Calu3 (cell line): ENCODE measurements at regions not wholly inside any gene's neighbourhood (a gene's known extent, or its start where the extent isn't known, plus 50 kb on each side); places are given as distances from the start of the nearest gene placed in this dataset.

Experiments used
- BruUV-seq: library from RNA; stranded (reverse); fragments of 400-500 nt; replicated peaks from 2 replicates; lab custom pipeline; 2021; lab: Mats Ljungman, UMichigan
- CTCF ChIA-PET: fragments of 300-600 bp; sonication (Branson Sonifier 250); formaldehyde crosslinking; loops from one replicate; lab custom pipeline; 2022; ENCODE audit warnings: antibody characterized with exemption; lab: Charles Lee
- DNase-seq: peaks from one replicate; pipeline ENCODE4 v3.0.0; 2022
- H3K27ac Mint-ChIP-seq: one replicate; pipeline ENCODE4 v1.8.0; 2022; ENCODE audit warnings: mixed read lengths; ENCODE audit not compliant: unreplicated experiment
- H3K27me3 Mint-ChIP-seq: one replicate; pipeline ENCODE4 v1.8.0; 2022; ENCODE audit warnings: mixed read lengths; ENCODE audit not compliant: unreplicated experiment
- H3K36me3 Mint-ChIP-seq: one replicate; pipeline ENCODE4 v1.8.0; 2022; ENCODE audit warnings: mild to moderate bottlenecking, moderate library complexity, mixed read lengths; ENCODE audit not compliant: insufficient read depth, unreplicated experiment
- H3K4me1 Mint-ChIP-seq: one replicate; pipeline ENCODE4 v1.8.0; 2022; ENCODE audit warnings: mild to moderate bottlenecking, low read depth, mixed read lengths; ENCODE audit not compliant: unreplicated experiment
- H3K4me3 Mint-ChIP-seq: one replicate; pipeline ENCODE4 v1.8.0; 2022; ENCODE audit warnings: mild to moderate bottlenecking, low read depth, moderate library complexity, mixed read lengths; ENCODE audit not compliant: unreplicated experiment
- H3K9me3 Mint-ChIP-seq: one replicate; pipeline ENCODE4 v1.8.0; 2022; ENCODE audit warnings: low read depth, mixed read lengths; ENCODE audit not compliant: unreplicated experiment
- CTCF ChIP-seq: fragments of 200-600 bp; IDR thresholded peaks from one replicate; pipeline ENCODE4 v1.8.0; 2022; ENCODE audit warnings: antibody characterized with exemption; ENCODE audit not compliant: unreplicated experiment
- intact Hi-C: fragments of 100-400 bp; cut with micrococcal nuclease; formaldehyde crosslinking; loops from one replicate; pipeline ENCODE4 v1.10.0; 2022; ENCODE audit not compliant: unreplicated experiment

GRCh38 chr9:101791938-101792337 lies 53.5 kb upstream of the GRIN3A start:
- intact Hi-C loops = loop anchor here (10.0 kb wide), 1 partner anchor 183 kb away; no protein-coding TSS in a partner anchor
- Mint-ChIP-seq H3K4me3 (no peak overlapping the region), H3K36me3 (no peaks in the 10 kb centered on the region), H3K4me1 (no peaks in the 10 kb centered on the region), H3K27me3 (no peaks in the 10 kb centered on the region), H3K9me3 (no peaks in the 10 kb centered on the region), H3K27ac (no peak overlapping the region)
- TF ChIP-seq CTCF = peak; percentile 21
- BruUV-seq = no TSS peak
- peak; percentile 53 for DNase-seq
- CTCF ChIA-PET = interaction anchor here (0.6 kb wide), 1 partner anchor 90 kb away, joined by 3 read pairs; no protein-coding TSS in a partner anchor

GRCh38 chr9:101791533-101791932 lies 53.1 kb upstream of the GRIN3A start:
- CTCF ChIA-PET = interaction anchor here (0.6 kb wide), 1 partner anchor 90 kb away, joined by 3 read pairs; no protein-coding TSS in a partner anchor
- BruUV-seq = no TSS peak
- no peak for TF ChIP-seq CTCF
- intact Hi-C loops = loop anchor here (10.0 kb wide), 1 partner anchor 183 kb away; no protein-coding TSS in a partner anchor
- H3K4me1 Mint-ChIP-seq = no peaks in the 10 kb centered on the region
- H3K36me3 Mint-ChIP-seq = no peaks in the 10 kb centered on the region
- no peak for DNase-seq
- no peaks in the 10 kb centered on the region for H3K9me3 Mint-ChIP-seq
- no peaks in the 10 kb centered on the region for H3K27me3 Mint-ChIP-seq
- H3K27ac Mint-ChIP-seq = no peak overlapping the region
- H3K4me3 Mint-ChIP-seq = no peak overlapping the region
